HG03097 (cell line): ENCODE measurements at regions not wholly inside any gene's neighbourhood (a gene's known extent, or its start where the extent isn't known, plus 50 kb on each side); places are given as distances from the start of the nearest gene placed in this dataset.

ENCODE experiments used
- ATAC-seq: cut with Tn5 transposase; IDR thresholded peaks from one replicate; pipeline ENCODE4 v1.9.1; 2021; ENCODE audit not compliant: unreplicated experiment, low FRiP score

DNA sequence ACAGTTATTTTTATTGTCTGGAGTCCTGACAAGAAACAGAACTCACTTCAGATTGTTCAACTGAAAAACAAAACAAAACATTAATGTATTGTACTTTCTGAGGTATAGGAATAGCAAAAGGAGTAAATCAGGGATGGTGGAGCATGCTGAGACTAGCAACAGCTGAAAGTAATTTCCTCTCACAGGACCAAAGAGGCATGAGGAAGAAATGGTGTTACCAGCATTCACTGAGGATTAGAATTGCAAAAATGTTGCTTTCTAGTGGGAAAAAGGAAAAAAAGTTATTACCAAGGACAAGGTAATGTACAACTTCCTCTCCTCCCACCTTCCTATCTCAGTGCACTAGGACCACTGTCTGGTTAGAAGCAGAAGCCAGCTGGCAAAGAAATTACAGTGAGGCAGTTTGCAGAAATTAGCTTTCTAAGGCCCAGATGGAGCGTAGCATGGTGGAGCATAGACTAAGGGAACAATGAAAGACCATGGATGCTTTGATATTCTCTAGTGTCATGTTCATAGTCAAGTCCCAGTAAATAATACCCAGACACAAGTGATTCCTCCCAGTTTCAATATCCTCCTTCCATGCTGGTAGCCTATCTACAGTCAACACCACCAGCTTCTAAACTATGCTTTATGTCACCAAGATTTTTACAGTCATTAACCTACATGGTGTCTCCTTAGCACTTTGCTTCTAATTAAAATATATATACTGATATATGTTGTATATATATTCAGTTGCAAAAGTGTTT, 133.7 kb upstream of the DCN start:
- no peak for ATAC-seq

DNA sequence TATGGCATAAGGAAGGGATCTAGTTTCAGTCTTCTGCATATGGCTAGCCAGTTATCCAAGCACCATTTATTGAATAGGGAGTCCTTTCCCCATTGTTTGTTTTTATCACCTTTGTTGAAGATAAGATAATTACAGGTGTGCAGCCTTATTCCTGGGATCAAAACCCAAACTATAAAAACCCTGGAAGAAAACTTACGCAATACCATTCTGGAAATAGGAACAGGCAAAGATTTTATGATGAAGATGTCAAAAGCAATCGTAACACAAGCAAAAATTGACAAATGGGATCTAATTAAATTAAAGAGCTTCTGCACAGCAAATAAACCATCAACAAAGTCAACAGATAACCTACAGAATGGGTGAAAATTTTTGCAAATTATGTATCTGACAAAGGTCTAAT, 128.5 kb upstream of the DCN start:
- ATAC-seq: no peak

GRCh38 chr12:91309450-91309849, 126.8 kb upstream of the DCN start:
- ATAC-seq: no peak

- no peak for ATAC-seq
Observed at GRCh38 chr12:91307957-91308670, 125.5 kb upstream of the DCN start.

- no peak for ATAC-seq
Observed at GRCh38 chr12:91290354-91290753, 107.7 kb upstream of the DCN start.

DNA sequence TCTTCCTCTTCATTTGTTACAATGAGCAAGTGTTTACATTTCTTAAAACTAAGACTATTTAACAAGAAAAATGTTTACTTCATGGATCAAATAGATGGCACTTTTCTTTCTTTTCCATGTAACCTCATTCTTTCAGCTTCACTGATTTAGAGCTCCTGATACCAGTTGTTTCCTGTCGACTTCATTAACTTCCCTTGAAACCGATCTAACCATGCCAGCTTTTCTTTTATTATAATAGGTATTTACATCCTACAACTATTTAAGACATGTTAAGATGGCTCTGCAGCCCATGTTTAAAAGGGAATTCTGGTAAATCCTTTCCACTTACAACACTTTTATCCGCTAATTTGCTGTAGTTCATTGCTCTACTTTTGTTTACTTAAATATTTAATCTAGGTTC, 107.3 kb upstream of the DCN start:
- no peak for ATAC-seq

DNA sequence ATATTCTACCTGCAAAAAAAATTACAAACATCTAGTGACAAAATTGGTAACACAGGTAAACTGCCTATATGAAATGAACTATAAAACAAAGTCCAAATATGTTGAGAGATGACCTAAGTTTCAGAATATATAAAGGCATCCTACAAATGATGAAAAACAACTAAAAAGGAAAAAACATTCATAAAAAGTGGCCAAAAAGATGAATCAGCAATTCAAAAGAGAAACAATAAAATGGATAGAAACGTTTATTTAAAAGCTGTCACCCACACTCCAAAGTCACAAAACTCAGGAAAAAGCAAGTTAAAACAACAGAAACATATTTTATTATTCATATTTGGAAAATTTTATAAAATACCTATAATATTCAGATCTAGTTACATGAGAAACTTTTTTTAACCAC, 106.5 kb upstream of the DCN start:
- ATAC-seq: no peak

GRCh38 chr12:91287753-91288152, 105.1 kb upstream of the DCN start:
- ATAC-seq: no peak

DNA sequence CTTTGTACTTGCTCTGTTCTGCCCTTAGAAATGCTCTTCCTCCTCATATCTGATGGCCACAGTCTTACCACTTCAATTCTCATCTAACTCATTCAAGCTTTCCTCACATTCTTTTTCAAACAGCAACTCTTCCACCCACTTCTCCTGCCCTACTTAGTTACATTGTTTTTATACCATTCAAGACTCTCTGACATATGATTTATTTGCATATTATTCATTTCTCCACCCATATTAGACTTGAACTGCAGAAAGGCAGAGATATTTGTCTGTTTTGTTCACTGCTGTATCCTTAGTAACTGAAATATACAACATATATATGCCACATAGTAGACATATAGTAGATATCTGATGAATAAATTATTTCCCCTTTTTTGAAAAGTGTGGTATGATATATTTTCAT, 95.5 kb upstream of the DCN start:
- no peak for ATAC-seq

DNA sequence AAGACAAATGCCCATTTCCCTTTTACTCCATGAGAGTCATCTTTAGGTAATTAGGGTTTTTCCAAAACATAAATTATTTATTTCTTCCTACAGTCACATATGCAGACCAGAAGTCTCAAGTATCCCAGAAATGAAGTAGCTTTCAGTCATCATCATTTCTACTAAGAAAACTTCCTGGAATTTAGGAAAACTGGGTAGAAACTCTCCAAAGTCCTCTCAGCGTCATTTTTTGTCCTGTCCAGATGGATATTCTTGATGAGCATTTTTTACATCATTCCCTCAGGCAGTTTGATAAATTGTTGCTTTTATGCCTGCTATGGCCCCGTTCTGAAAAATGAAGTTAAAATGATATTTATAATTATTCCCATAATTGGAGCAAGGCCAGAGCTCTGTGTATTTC, 93.9 kb upstream of the DCN start:
- ATAC-seq: no peak

GRCh38 chr12:91275321-91275720, 92.7 kb upstream of the DCN start:
- no peak for ATAC-seq

DNA sequence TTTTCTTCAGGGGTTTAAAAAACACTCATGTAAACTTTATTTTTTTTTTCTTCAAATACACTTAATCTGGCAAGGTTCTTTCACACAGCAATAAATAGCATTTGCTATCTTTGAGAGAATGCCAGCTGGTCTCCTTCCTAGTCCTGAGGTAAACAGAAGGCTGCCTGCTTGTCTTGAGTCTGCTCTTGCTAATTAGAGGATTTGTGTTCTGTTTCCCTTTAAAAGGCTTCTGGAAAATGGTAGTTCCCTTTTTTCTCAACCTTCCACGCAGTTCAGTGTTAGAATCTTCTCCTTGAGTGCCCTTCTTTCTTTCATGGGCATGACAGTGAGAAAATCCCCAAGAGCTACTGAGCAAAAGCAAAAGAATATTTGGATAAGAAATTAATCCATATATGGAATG, 92.3 kb upstream of the DCN start:
- ATAC-seq: no peak

GRCh38 chr12:91273560-91273959, 90.9 kb upstream of the DCN start:
- no peak for ATAC-seq

- no peak for ATAC-seq
Observed at GRCh38 chr12:91272461-91273063, 89.9 kb upstream of the DCN start.

DNA sequence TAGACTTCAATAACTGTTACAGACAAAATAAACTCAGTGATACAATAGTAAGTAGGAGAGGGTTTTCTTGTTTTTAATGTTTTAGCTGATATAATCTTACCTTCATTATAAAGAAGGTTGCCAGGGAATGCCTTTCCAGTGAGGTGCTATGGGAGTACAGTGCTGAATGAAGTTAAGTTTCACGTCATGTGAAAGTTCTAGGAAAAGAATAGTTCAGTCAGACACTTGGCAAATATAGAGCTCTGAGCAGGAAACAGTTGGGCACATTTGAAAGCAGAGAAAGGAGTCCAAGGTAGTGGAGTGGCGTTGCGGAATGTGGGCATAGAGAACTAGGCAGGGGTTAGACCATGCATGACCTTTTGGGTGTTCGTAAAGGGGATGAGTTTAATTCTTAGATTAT, 88.6 kb upstream of the DCN start:
- ATAC-seq: no peak

DNA sequence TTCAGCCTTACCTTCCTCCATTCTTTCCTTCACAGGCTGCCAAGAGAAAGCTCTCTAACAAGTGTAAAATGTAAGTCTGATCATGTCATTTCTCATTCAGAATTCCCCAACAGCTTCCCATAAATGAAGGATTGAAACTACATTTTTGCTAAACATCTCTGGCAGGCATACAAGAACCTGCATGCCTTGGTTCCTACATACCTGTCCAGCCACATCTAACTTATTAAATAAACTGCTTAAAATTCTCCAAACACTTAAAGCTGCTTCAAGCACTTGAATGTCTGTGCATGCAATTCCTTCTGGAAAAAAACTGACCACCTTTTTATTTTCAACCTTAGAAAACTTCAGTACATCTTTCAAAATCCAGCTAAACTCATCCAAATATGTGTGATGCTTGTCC, 84.4 kb upstream of the DCN start:
- ATAC-seq: no peak

GRCh38 chr12:91264178-91264577, 81.6 kb upstream of the DCN start:
- no peak for ATAC-seq

GRCh38 chr12:91261820-91262676, 79.4 kb upstream of the DCN start:
- no peak for ATAC-seq

GRCh38 chr12:91256411-91256810, 73.8 kb upstream of the DCN start:
- ATAC-seq: no peak

DNA sequence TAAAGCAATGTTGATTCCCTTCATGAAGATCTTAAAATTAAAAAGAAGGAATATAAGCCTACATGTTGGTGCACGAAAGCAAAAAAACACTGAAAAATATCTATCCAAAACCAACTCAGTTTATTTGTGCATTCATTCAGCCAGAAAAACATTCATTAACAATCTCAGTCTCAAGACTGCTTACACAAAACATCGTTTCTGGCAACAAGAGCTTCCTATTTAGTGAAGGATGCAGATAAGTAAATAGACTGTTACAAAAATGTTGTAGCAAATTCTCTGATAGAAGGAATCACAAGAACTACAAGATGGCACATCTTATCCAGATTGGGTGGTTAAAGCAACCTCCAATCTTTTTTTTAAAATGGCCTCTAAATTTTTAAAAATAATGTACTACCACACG, 69.7 kb upstream of the DCN start:
- no peak for ATAC-seq

GRCh38 chr12:91250273-91250665, 67.7 kb upstream of the DCN start:
- ATAC-seq: no peak
